22Rv1 (cell line): ENCODE measurements at regions not wholly inside any gene's neighbourhood (a gene's known extent, or its start where the extent isn't known, plus 50 kb on each side); places are given as distances from the start of the nearest gene placed in this dataset.

Experiments
- ZFX ChIP-seq: fragments of 450-650 bp; IDR thresholded peaks from 2 replicates; pipeline ENCODE4 v1.6.1; 2017; ENCODE audit warnings: antibody characterized with exemption, borderline replicate concordance
- TF ChIP-seq, protein P1 (sequence below): fragments of 450-650 bp; IDR thresholded peaks from 2 replicates; pipeline ENCODE4 v1.5.1; 2017; ENCODE audit warnings: mild to moderate bottlenecking

DNA sequence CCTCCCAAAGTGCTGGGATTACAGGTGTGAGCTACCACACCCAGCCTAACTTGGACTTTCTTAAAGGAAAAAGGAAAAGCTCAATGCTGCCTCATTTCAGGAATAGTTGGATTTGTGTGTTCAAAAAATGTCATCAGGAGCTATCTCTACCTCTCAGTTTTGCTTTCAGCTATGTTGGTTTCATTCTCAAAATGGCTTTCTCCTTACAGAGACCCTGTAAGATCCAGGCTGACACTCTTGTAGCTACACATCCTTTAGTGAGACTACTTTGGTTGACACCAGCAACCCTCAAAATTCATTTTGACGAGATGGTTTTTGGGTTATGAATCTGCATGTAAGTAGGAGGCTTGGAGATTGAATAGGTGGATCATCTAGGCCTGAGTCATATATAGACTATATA lies 269.7 kb upstream of the SORCS1 start:
- TF ChIP-seq, protein P1, sequence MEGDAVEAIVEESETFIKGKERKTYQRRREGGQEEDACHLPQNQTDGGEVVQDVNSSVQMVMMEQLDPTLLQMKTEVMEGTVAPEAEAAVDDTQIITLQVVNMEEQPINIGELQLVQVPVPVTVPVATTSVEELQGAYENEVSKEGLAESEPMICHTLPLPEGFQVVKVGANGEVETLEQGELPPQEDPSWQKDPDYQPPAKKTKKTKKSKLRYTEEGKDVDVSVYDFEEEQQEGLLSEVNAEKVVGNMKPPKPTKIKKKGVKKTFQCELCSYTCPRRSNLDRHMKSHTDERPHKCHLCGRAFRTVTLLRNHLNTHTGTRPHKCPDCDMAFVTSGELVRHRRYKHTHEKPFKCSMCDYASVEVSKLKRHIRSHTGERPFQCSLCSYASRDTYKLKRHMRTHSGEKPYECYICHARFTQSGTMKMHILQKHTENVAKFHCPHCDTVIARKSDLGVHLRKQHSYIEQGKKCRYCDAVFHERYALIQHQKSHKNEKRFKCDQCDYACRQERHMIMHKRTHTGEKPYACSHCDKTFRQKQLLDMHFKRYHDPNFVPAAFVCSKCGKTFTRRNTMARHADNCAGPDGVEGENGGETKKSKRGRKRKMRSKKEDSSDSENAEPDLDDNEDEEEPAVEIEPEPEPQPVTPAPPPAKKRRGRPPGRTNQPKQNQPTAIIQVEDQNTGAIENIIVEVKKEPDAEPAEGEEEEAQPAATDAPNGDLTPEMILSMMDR, result no peak
- TF ChIP-seq ZFX, result no peak
